ENCODE measurements at regions not wholly inside any gene's neighbourhood (a gene's known extent, or its start where the extent isn't known, plus 50 kb on each side); places are given as distances from the start of the nearest gene placed in this dataset.

DNA sequence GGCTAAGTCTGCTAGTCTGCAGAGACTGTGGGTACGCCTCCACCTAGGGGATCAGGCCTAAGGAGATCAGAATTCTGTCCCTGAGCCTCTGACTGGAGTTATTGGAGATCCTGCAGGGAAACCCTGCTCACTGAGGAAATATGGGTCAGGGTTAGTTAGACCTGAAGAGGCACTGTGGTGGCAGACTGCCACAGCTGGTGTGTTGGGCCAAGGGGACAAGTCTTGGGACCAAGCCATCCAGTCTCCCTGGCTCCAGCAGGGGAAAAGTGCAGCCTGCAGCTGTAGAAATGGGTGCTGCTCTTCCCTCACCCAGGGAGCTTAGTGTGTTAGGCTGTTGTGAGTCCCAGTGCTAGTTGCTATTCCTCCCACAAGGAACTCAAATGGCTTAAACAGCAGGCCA is 334.8 kb upstream of the LARGE1 start:
- no peak for TF ChIP-seq POLR2A (IDR thresholded peaks at IDR 0.05; ENCODE audit: low read depth, low read length)
- TF ChIP-seq POLR2AphosphoS5 (IDR thresholded peaks at IDR 0.05; ENCODE audit: low read depth, low read length), result no peak

Measured in GM12892 (cell line).